MCF 10A (cell line): ENCODE measurements at regions not wholly inside any gene's neighbourhood (a gene's known extent, or its start where the extent isn't known, plus 50 kb on each side); places are given as distances from the start of the nearest gene placed in this dataset.

ENCODE experiments used
- BruUV-seq: library from RNA; stranded (reverse); fragments of 400-500 nt; replicated peaks from 2 replicates; lab custom pipeline; 2021; lab: Mats Ljungman, UMichigan
- CTCF ChIA-PET: fragments of 300-600 bp; sonication (Branson Sonifier 250); formaldehyde crosslinking; extraction: SDS; loops from one replicate; lab custom pipeline; 2021; ENCODE audit warnings: antibody characterized with exemption, inconsistent platforms; lab: Yijun Ruan, JAX
- POLR2A ChIA-PET: fragments of 300-600, 350-650 bp; sonication (Branson Sonifier 250); formaldehyde crosslinking; extraction: SDS; loops from one replicate; lab custom pipeline; 2020; ENCODE audit warnings: antibody characterized with exemption, inconsistent platforms; lab: Yijun Ruan, JAX
- DNase-seq: peaks from one replicate; pipeline ENCODE4 v3.0.0-alpha.2; 2018; ENCODE audit not compliant: unreplicated experiment
- H3K27ac Mint-ChIP-seq: one replicate; pipeline ENCODE4 v1.8.0; 2022; ENCODE audit warnings: mild to moderate bottlenecking, low read depth, mixed read lengths; ENCODE audit not compliant: unreplicated experiment
- H3K27me3 Mint-ChIP-seq: one replicate; pipeline ENCODE4 v1.8.0; 2022; ENCODE audit warnings: mixed read lengths; ENCODE audit not compliant: insufficient read depth, unreplicated experiment
- H3K36me3 Mint-ChIP-seq: one replicate; pipeline ENCODE4 v1.8.0; 2022; ENCODE audit warnings: mild to moderate bottlenecking, moderate library complexity, mixed read lengths; ENCODE audit not compliant: insufficient read depth, unreplicated experiment
- H3K4me1 Mint-ChIP-seq: one replicate; pipeline ENCODE4 v1.8.0; 2022; ENCODE audit warnings: mixed read lengths; ENCODE audit not compliant: insufficient read depth, unreplicated experiment
- H3K4me3 Mint-ChIP-seq: one replicate; pipeline ENCODE4 v1.8.0; 2022; ENCODE audit warnings: mild to moderate bottlenecking, moderate library complexity, mixed read lengths; ENCODE audit not compliant: unreplicated experiment
- H3K9me3 Mint-ChIP-seq: one replicate; pipeline ENCODE4 v1.8.0; 2022; ENCODE audit warnings: mixed read lengths; ENCODE audit not compliant: unreplicated experiment
- intact Hi-C: fragments of 100-400 bp; cut with micrococcal nuclease; formaldehyde crosslinking; loops from 2 replicates; pipeline ENCODE4 v1.14.1; 2022
- TF ChIP-seq, protein P1 (sequence below): fragments of 200-600 bp; IDR thresholded peaks from one replicate; pipeline ENCODE4 v1.8.0; 2022; ENCODE audit warnings: antibody characterized with exemption, mild to moderate bottlenecking; ENCODE audit not compliant: unreplicated experiment

DNA sequence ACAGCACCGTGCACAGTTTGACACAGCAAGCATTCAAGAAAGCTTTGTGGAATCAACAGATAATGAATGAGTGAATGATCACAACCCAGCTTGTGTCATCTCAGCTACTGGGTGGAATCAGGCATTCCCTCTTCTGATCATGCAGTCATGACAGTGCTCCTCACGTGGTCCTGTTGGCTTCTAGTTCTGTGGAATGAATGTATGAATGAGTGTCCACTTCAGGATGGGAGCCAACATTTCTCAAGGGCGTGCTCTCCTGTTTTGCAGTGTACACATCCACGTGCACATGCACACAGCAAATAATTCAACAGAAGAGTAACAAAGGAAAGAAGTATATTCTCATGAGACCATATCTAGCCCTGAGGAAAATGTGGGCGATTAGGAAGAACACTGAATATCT lies 133.1 kb upstream of the NPVF start:
- ChIA-PET CTCF (no interaction called here), POLR2A (interaction anchor here (1.0 kb wide), 1 partner anchor 10 kb away, joined by 5 read pairs; no protein-coding TSS in a partner anchor)
- DNase-seq, result no peak
- H3K9me3 Mint-ChIP-seq, result no peaks in the 10 kb centered on the region
- intact Hi-C loops, result no loop called here
- no peaks in the 10 kb centered on the region for H3K4me1 Mint-ChIP-seq
- TF ChIP-seq, protein P1, sequence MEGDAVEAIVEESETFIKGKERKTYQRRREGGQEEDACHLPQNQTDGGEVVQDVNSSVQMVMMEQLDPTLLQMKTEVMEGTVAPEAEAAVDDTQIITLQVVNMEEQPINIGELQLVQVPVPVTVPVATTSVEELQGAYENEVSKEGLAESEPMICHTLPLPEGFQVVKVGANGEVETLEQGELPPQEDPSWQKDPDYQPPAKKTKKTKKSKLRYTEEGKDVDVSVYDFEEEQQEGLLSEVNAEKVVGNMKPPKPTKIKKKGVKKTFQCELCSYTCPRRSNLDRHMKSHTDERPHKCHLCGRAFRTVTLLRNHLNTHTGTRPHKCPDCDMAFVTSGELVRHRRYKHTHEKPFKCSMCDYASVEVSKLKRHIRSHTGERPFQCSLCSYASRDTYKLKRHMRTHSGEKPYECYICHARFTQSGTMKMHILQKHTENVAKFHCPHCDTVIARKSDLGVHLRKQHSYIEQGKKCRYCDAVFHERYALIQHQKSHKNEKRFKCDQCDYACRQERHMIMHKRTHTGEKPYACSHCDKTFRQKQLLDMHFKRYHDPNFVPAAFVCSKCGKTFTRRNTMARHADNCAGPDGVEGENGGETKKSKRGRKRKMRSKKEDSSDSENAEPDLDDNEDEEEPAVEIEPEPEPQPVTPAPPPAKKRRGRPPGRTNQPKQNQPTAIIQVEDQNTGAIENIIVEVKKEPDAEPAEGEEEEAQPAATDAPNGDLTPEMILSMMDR, result no peak
- peaks cover 68% of the 10 kb centered on the region for H3K27me3 Mint-ChIP-seq
- no TSS peak for BruUV-seq
- H3K4me3 Mint-ChIP-seq, result no peak overlapping the region
- H3K27ac Mint-ChIP-seq, result no peak overlapping the region
- no peaks in the 10 kb centered on the region for H3K36me3 Mint-ChIP-seq

DNA sequence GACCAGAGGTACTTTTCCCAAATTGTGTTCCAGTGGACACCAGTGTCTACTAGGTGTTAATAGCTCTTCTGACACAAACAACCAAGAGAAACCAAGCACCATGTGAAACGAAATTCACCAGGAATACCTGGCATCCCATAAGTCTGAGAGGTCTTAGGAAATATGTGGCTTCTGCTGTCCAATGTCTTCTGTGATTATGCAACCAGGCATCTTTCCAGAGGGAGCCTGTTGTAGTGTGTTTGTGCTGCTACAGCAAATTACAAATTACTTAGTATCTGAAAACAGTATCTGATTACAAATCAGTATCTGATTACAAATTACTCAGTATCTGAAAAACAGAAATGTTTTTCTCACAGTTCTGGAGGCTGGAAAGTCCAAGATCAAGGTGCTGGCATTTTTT lies 133.6 kb upstream of the NPVF start:
- Mint-ChIP-seq H3K27me3 (peaks cover 68% of the 10 kb centered on the region), H3K9me3 (no peaks in the 10 kb centered on the region), H3K4me1 (no peaks in the 10 kb centered on the region), H3K36me3 (no peaks in the 10 kb centered on the region), H3K4me3 (no peak overlapping the region), H3K27ac (no peak overlapping the region)
- DNase-seq, result peak; percentile 33
- ChIA-PET POLR2A (interaction anchor here (1.0 kb wide), 1 partner anchor 9 kb away, joined by 5 read pairs; no protein-coding TSS in a partner anchor), CTCF (interaction anchor here (0.6 kb wide), 1 partner anchor 145 kb away, joined by 3 read pairs; no protein-coding TSS in a partner anchor)
- no TSS peak for BruUV-seq
- TF ChIP-seq, protein P1, result no peak
- intact Hi-C loops, result no loop called here

DNA sequence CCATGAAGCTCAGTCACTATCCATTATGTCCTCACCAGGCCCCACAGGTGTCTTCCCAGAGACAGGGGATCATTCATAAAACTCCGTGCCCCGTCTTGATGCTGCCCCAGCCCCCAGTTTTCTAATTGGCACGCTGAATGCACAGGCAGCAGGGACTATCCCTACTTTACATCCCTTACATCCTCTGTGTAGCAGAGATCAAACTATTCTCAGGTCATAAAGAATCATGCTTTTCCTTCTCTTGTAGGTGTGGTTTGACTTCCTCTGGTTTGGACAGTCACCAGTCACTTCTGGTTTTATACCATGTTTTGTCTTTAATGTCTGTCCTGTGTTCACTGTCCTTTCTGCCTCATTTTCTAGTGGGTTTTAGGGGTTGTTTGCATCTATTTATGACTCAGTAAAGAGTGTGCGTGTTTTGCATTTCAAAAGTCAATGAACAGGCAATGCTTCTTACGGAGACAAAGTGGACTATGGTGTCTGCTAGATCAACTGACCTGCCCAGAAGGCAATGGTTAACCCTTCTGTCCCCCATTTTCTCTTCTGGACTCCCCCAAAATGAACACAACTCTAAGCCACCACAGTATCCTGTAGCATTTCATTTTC lies 140.4 kb upstream of the NPVF start:
- Mint-ChIP-seq H3K9me3 (peaks cover 28% of the 10 kb centered on the region), H3K36me3 (no peaks in the 10 kb centered on the region), H3K27me3 (peaks cover 79% of the 10 kb centered on the region), H3K4me1 (no peaks in the 10 kb centered on the region), H3K4me3 (no peak overlapping the region), H3K27ac (peak overlapping the region; percentile 46)
- ChIA-PET POLR2A (no interaction called here), CTCF (interaction anchor here (1.1 kb wide), 1 partner anchor 48 kb away, joined by 3 read pairs; no protein-coding TSS in a partner anchor)
- TF ChIP-seq, protein P1, result no peak
- DNase-seq, result no peak
- intact Hi-C loops, result no loop called here
- BruUV-seq, result no TSS peak

DNA sequence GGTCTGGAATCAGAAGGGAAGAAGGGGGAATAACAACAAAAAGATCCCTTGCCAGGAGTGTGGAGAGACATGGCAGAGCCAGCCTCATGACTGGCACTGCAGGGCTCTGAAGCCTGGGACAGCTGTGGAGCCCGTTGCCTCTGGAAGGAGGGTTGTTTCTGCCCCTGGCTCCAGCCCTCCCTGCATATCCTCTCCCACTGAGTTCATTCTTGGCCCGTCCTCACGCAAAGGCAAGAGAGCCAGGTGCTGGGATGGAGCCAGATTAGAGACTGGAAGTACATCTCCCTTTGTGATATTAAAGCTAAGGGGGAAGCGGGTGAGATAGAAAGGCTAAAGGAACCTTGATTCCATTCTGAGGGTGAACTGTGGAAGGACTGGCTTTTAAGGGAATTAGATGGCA lies 141.5 kb upstream of the NPVF start:
- Mint-ChIP-seq H3K27me3 (peaks cover 76% of the 10 kb centered on the region), H3K4me3 (no peak overlapping the region), H3K36me3 (no peaks in the 10 kb centered on the region), H3K27ac (no peak overlapping the region), H3K9me3 (peaks cover 28% of the 10 kb centered on the region), H3K4me1 (no peaks in the 10 kb centered on the region)
- POLR2A ChIA-PET, result interaction anchor here (0.7 kb wide), 1 partner anchor 717 kb away, joined by 3 read pairs; no protein-coding TSS in a partner anchor
- TF ChIP-seq, protein P1, result no peak
- CTCF ChIA-PET, result interaction anchor here (1.1 to 1.7 kb wide), 4 partner anchors 21 to 148 kb away, joined by 3 to 6 read pairs (median 4); no protein-coding TSS in a partner anchor
- intact Hi-C loops, result no loop called here
- DNase-seq, result no peak
- no TSS peak for BruUV-seq
